HFFc6 (cell line): ENCODE measurements at regions not wholly inside any gene's neighbourhood (a gene's known extent, or its start where the extent isn't known, plus 50 kb on each side); places are given as distances from the start of the nearest gene placed in this dataset.

Experiments
- DNase-seq: peaks from one replicate; pipeline ENCODE4 v3.0.0-alpha.2; 2018
- H3K27ac Mint-ChIP-seq: 2 replicates; pipeline ENCODE4 v1.8.0; 2020; ENCODE audit warnings: mild to moderate bottlenecking, mixed read lengths
- H3K27me3 Mint-ChIP-seq: 2 replicates; pipeline ENCODE4 v1.8.0; 2021; ENCODE audit warnings: mild to moderate bottlenecking, moderate library complexity, mixed read lengths; ENCODE audit not compliant: insufficient read depth
- H3K36me3 Mint-ChIP-seq: 2 replicates; pipeline ENCODE4 v1.8.0; 2021; ENCODE audit warnings: low read depth, mixed read lengths
- H3K4me1 Mint-ChIP-seq: 2 replicates; pipeline ENCODE4 v1.8.0; 2020; ENCODE audit warnings: low read depth, mixed read lengths
- H3K4me3 Mint-ChIP-seq: 2 replicates; pipeline ENCODE4 v1.8.0; 2020; ENCODE audit warnings: mild to moderate bottlenecking, moderate library complexity, mixed read lengths
- H3K9me3 Mint-ChIP-seq: 2 replicates; pipeline ENCODE4 v1.8.0; 2020; ENCODE audit warnings: mild to moderate bottlenecking, mixed read lengths
- CTCF ChIP-seq: fragments of 200-600 bp; sonication (generic); IDR thresholded peaks from 2 replicates; pipeline ENCODE4 v1.5.0; 2021; ENCODE audit warnings: antibody characterized with exemption, mild to moderate bottlenecking

GRCh38 chr2:104745846-104746245, 108.1 kb upstream of the POU3F3 start:
- Mint-ChIP-seq H3K4me1 (no peaks in the 10 kb centered on the region), H3K27ac (no peak overlapping the region), H3K36me3 (no peaks in the 10 kb centered on the region), H3K27me3 (no peaks in the 10 kb centered on the region; the same call in 1 of the 2 replicates), H3K4me3 (no peak overlapping the region), H3K9me3 (peaks cover 26% of the 10 kb centered on the region)
- TF ChIP-seq CTCF: no peak
- DNase-seq: no peak

- Mint-ChIP-seq H3K9me3 (peaks cover 22% of the 10 kb centered on the region), H3K4me3 (no peak overlapping the region), H3K36me3 (no peaks in the 10 kb centered on the region), H3K4me1 (no peaks in the 10 kb centered on the region), H3K27me3 (no peaks in the 10 kb centered on the region; the same call in 1 of the 2 replicates), H3K27ac (no peak overlapping the region)
- no peak for DNase-seq
- no peak for TF ChIP-seq CTCF
Observed at GRCh38 chr2:104746299-104746698, 107.6 kb upstream of the POU3F3 start.

- H3K36me3 Mint-ChIP-seq: no peaks in the 10 kb centered on the region
- peaks cover 26% of the 10 kb centered on the region for H3K9me3 Mint-ChIP-seq
- H3K4me3 Mint-ChIP-seq: no peak overlapping the region
- H3K4me1 Mint-ChIP-seq: no peaks in the 10 kb centered on the region
- no peak for DNase-seq
- no peaks in the 10 kb centered on the region; the same call in 1 of the 2 replicates for H3K27me3 Mint-ChIP-seq
- no peak overlapping the region for H3K27ac Mint-ChIP-seq
- no peak for TF ChIP-seq CTCF
Observed at GRCh38 chr2:104746858-104747257, 107.1 kb upstream of the POU3F3 start.

GRCh38 chr2:104749856-104750460, 104.0 kb upstream of the POU3F3 start:
- Mint-ChIP-seq H3K27ac (no peak overlapping the region), H3K36me3 (no peaks in the 10 kb centered on the region), H3K4me1 (no peaks in the 10 kb centered on the region), H3K27me3 (peaks cover 2% of the 10 kb centered on the region), H3K4me3 (no peak overlapping the region), H3K9me3 (peaks cover 35% of the 10 kb centered on the region)
- no peak for DNase-seq
- TF ChIP-seq CTCF: no peak

- Mint-ChIP-seq H3K36me3 (no peaks in the 10 kb centered on the region), H3K4me3 (no peak overlapping the region), H3K27ac (no peak overlapping the region), H3K9me3 (peaks cover 25% of the 10 kb centered on the region; the same call in 1 of the 2 replicates), H3K27me3 (peaks cover 2% of the 10 kb centered on the region), H3K4me1 (no peaks in the 10 kb centered on the region)
- no peak for TF ChIP-seq CTCF
- no peak for DNase-seq
Observed at GRCh38 chr2:104752504-104752903, 101.4 kb upstream of the POU3F3 start.
